NCI-H2227 treated with DMSO at 0.1 percent for 48 hours (cell line): ENCODE measurements at regions not wholly inside any gene's neighbourhood (a gene's known extent, or its start where the extent isn't known, plus 50 kb on each side); places are given as distances from the start of the nearest gene placed in this dataset.

Experiments
- DNase-seq: peaks from one replicate; lab custom pipeline; 2025; lab: John Stamatoyannopoulos, UW

- no peak for DNase-seq
Measured at GRCh38 chr5:74152625-74153254, 487.8 kb downstream of the ENC1 start.

GRCh38 chr5:74152136-74152535 lies 488.4 kb downstream of the ENC1 start:
- no peak for DNase-seq

DNA sequence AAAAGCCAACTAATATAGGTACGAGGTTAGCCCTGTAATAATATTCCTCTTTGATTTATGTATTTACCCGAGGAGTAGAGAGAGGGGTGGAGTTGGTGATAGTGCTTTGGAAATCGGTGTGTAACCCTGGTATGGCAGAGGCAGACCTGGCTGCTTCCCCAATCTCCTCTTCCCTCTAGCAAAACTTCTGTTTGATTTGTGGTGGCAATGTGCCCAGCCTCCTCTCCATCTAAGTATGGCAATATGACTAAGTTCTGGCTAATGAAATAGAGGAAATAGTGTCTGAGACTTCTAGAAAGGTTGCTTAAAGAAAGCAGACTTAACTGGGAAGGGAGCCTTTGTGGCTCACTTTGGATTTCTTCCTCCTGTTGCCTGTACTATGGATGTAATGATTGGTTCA lies 491.1 kb downstream of the ENC1 start:
- no peak for DNase-seq

GRCh38 chr5:74148321-74148720 lies 492.2 kb downstream of the ENC1 start:
- DNase-seq, result no peak

GRCh38 chr5:74146796-74147195 lies 493.7 kb downstream of the ENC1 start:
- DNase-seq, result no peak

DNA sequence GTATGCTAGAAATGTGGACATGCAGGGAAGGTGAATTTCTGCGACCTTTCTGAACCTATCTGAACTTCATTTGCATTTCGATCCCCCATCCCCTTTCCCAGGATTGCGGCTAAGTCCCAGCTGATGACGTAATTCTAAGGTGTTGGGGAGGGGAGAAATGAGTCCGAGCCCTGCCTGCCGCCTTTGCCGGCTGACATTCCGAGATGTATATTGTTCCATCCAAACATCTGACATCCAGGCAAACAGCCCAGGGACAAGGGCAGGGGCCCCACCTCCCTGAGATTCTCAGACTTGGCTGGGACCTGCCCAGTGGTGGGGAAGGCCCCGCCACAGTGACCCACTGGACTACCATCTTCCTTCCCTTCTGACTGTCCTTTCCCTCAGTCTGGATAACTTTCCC lies 494.6 kb downstream of the ENC1 start:
- DNase-seq, result no peak

- no peak for DNase-seq
Measured at GRCh38 chr5:74143721-74144330, 496.7 kb downstream of the ENC1 start.

- no peak for DNase-seq
Measured at GRCh38 chr5:74143151-74143550, 497.4 kb downstream of the ENC1 start.

DNA sequence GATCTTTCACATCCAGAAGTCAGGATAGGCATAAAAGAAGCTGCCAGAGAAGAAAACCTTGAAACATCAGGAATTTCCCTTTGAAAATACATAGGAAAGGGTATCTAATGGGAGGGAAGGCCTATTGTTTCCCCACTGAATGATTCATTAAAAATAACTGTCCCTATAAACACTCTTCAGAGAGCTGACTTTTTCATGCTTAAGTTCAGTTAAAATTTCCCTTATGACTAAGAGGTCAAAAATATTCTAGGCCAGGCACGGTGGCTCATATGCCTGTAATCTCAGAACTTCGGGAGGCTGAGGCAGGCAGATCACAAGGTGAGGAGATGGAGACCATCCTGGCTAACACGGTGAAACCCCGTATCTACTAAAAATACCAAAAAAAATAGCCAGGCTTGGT lies 499.5 kb downstream of the ENC1 start:
- DNase-seq, result no peak

DNA sequence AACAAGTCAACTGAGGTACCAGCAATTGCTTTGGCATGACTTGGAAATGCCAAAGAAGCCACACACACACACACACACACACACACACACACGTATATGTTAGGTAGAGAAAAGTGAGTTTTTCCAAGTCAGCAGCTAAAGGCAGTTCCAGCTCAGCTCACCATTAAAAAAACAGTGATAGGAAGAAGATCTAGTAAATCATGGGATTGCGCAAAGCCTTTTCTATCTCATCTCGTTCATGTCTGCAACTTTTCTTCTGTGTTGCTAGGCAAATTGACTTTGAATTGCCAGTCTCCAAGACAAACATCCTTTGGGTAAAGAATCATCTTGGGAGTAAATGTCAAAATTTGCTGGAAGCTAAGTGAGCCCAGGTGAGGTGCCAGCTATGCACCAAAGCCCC lies 500.1 kb downstream of the ENC1 start:
- no peak for DNase-seq

DNA sequence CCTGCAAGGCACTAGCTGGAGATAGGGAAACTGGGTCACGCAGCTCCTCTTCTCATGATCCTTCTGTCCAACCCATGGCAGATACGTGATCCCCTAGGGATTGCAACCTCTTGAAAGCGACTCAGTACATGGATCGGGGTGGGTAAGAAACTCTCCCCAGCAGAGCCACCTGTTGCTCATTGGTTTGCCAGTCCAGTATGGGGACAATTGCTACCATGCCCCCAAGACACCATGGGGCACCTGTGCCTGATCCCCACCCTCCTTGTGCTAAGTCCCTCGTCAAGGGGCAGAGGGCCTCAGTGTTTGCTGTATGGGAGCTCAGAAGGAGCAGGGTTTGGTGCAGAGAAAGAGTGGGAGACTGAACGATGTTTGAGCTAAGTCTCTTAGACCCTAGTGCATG lies 500.9 kb downstream of the ENC1 start:
- DNase-seq, result no peak

GRCh38 chr5:74138721-74139120 lies 501.8 kb downstream of the ENC1 start:
- DNase-seq, result no peak

DNA sequence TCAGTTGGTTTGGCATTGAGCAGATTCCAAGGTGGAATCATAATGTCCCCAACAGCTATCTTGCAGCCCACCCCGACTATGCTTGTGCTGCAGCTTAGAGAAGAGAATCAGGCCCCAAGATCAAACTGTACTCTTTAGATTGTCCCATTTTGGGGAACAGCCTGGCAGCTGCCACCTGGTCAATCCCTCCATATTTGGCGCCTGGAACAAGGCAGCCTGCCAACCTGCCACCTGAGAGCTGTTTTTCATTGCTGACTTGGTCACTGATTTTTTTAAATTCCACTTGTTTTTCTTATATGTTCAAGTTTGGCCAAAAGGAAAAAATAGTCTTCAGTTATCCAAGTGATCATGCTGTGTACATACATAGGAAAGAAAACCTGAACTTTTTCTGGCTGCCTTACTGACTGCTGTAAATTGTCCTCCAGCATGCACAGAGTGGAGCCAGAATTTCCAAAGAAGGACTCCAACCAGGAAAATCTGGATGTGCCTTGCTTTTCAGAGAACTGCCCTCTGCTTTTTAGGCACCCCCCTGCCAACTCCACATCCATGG lies 504.2 kb downstream of the ENC1 start:
- no peak for DNase-seq

DNA sequence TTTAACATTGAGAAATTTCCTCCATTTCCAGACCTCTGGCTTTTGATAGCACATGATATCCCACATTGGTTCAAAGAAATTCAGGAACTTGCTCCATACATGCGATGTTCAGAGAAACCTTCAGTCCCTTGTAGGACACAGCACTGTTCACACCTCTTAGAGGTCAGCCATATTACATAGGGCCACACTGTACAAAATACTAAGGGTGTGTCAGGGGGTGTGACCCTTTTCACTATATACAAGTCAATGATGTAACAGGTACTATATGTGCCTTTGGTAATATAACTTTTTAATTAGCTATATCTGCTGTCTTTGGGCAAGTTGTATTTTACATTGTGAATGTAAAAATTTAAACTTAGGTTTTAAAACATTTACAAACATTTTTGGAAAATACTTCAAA lies 505.5 kb downstream of the ENC1 start:
- no peak for DNase-seq

DNA sequence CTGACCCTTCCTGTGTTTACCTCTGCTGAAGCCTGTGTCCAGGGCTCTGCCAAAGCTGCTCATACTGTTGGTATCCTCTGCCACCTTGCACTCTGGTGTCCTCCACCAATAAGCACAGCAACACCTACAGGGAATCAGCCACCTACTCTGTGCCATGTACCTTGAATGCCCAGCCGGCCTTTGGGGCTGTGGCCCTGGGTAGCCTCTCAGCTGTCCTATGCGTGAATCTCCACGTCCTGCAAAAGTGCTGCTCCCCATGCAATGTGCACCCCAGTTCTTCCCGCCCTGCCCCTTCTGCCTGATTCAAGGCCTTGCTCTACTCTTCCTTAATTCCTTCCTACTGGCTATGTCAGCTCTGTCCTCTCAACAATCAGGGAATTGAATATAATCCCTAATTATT lies 506.5 kb downstream of the ARHGEF28 start:
- DNase-seq, result no peak

GRCh38 chr5:74131250-74131649 lies 505.3 kb downstream of the ARHGEF28 start:
- no peak for DNase-seq

GRCh38 chr5:74130155-74130897 lies 504.3 kb downstream of the ARHGEF28 start:
- peak; percentile 56 for DNase-seq

- DNase-seq, result peak; percentile 8
Measured at GRCh38 chr5:74127381-74128320, 501.7 kb downstream of the ARHGEF28 start.

GRCh38 chr5:74126294-74126693 lies 500.3 kb downstream of the ARHGEF28 start:
- no peak for DNase-seq

GRCh38 chr5:74124826-74125225 lies 498.8 kb downstream of the ARHGEF28 start:
- no peak for DNase-seq

DNA sequence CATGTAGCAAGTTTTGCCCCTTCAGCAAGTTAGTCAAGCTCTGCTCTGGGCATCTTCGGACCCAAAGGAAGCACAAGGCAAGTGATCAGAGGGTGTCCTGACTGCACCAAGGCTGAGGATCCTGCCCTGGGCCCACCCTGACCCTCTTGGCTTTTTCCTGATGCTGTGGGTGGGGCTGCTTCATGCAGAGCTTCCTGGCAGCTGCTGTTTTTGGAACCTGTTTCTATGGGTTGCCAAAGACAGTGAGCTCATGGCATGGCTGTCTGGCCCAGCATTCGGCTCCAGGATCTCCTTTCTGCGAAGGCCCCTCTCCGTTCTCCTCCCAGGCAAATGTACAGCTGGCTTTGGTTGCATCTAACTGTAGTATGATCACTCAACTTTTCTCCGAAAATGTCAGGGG lies 497.9 kb downstream of the ARHGEF28 start:
- DNase-seq, result no peak

DNA sequence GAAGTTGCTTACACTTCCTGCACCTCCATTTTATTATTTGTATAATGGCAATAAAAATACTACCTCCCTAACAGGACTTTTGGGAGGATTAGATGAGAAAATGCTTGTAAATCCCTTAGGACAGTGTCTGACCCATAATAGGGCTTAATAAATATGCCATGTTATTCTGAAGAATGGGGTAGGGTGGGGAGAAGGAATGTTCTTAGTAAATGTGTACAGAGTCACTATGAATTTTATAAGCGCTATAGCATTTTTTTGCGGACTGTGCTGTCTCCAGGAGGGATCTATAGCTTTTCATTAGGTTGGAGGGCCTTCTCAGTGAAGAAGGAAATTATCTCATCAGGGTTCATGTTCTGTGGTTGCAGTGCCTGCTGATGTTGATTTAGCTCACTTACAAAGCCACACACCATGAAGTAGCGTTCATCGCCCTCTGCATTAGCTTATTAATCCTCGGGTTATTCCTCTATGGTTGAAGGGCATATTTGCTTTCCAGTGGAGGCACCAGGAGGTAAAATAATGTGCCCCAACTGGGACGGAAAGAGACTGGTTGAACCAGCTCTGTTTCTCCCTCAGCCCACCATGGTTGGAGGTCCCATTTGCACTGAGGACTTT lies 497.1 kb downstream of the ARHGEF28 start:
- DNase-seq, result no peak
